ENCODE measurements at regions not wholly inside any gene's neighbourhood (a gene's known extent, or its start where the extent isn't known, plus 50 kb on each side); places are given as distances from the start of the nearest gene placed in this dataset.
A peak's percentile ranks its signal among the peaks of the same experiment; 100 is the strongest.

- Histone ChIP-seq H3K36me3 (ENCODE audit: control insufficient read depth, insufficient read depth, low read length) (no peaks in the 10 kb centered on the region), H3K79me2 (ENCODE audit: control insufficient read depth, insufficient read depth, low read length) (no peaks in the 10 kb centered on the region), H3K4me2 (ENCODE audit: extremely low read depth, insufficient read depth, low read length) (no peak overlapping the region), H3K27ac (ENCODE audit: insufficient read depth, low read length) (no peak overlapping the region), H3K9me3 (ENCODE audit: control insufficient read depth, insufficient read depth, low read depth, low read length) (no peaks in the 10 kb centered on the region), H3K9ac (ENCODE audit: insufficient read depth, low read length) (no peak overlapping the region), H3K27me3 (ENCODE audit: control insufficient read depth, insufficient read depth, low read length) (no peaks in the 10 kb centered on the region), H3K4me3 (replicated peaks in 1 of 4; ENCODE audit: control extremely low read depth in 1 of 4, insufficient read depth in 1 of 4, low read depth in 3 of 4, low read length in 4 of 4) (no peak overlapping the region), H3K4me1 (ENCODE audit: control insufficient read depth, extremely low read depth, insufficient read depth, low read length) (no peaks in the 10 kb centered on the region), H2AFZ (ENCODE audit: low read length) (no peak overlapping the region), H4K20me1 (ENCODE audit: control insufficient read depth, extremely low read depth, insufficient read depth, low read length) (no peaks in the 10 kb centered on the region)
- TF ChIP-seq, protein P1, sequence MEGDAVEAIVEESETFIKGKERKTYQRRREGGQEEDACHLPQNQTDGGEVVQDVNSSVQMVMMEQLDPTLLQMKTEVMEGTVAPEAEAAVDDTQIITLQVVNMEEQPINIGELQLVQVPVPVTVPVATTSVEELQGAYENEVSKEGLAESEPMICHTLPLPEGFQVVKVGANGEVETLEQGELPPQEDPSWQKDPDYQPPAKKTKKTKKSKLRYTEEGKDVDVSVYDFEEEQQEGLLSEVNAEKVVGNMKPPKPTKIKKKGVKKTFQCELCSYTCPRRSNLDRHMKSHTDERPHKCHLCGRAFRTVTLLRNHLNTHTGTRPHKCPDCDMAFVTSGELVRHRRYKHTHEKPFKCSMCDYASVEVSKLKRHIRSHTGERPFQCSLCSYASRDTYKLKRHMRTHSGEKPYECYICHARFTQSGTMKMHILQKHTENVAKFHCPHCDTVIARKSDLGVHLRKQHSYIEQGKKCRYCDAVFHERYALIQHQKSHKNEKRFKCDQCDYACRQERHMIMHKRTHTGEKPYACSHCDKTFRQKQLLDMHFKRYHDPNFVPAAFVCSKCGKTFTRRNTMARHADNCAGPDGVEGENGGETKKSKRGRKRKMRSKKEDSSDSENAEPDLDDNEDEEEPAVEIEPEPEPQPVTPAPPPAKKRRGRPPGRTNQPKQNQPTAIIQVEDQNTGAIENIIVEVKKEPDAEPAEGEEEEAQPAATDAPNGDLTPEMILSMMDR (conservative IDR thresholded peaks at IDR 0.05 in 1 of 2, IDR thresholded peaks at IDR 0.05 in 1 of 2; ENCODE audit: low read depth in 1 of 2, low read length in 2 of 2): no peak
- no peak for TF ChIP-seq EZH2 (IDR thresholded peaks at IDR 0.05; ENCODE audit: low read length, missing control alignments)
- no peak for DNase-seq (ENCODE audit: low read depth in 2 of 2)
These were observed 65.5 kb downstream of the VCX2 start for GRCh38 chrX:8105531-8105930.

GRCh38 chrX:8103655-8104054 lies 67.4 kb downstream of the VCX2 start:
- TF ChIP-seq EZH2 (IDR thresholded peaks at IDR 0.05; ENCODE audit: low read length, missing control alignments): no peak
- TF ChIP-seq, protein P1 (conservative IDR thresholded peaks at IDR 0.05 in 1 of 2, IDR thresholded peaks at IDR 0.05 in 1 of 2; ENCODE audit: low read depth in 1 of 2, low read length in 2 of 2): no peak
- no peaks in the 10 kb centered on the region for H4K20me1 ChIP-seq (ENCODE audit: control insufficient read depth, extremely low read depth, insufficient read depth, low read length)
- H3K9ac ChIP-seq (ENCODE audit: insufficient read depth, low read length): no peak overlapping the region
- H2AFZ ChIP-seq (ENCODE audit: low read length): no peak overlapping the region
- no peaks in the 10 kb centered on the region for H3K36me3 ChIP-seq (ENCODE audit: control insufficient read depth, insufficient read depth, low read length)
- no peak overlapping the region for H3K4me3 ChIP-seq (replicated peaks in 1 of 4; ENCODE audit: control extremely low read depth in 1 of 4, insufficient read depth in 1 of 4, low read depth in 3 of 4, low read length in 4 of 4)
- no peak overlapping the region for H3K4me2 ChIP-seq (ENCODE audit: extremely low read depth, insufficient read depth, low read length)
- no peak for DNase-seq (ENCODE audit: low read depth in 2 of 2)
- no peaks in the 10 kb centered on the region for H3K27me3 ChIP-seq (ENCODE audit: control insufficient read depth, insufficient read depth, low read length)
- H3K4me1 ChIP-seq (ENCODE audit: control insufficient read depth, extremely low read depth, insufficient read depth, low read length): no peaks in the 10 kb centered on the region
- no peak overlapping the region for H3K27ac ChIP-seq (ENCODE audit: insufficient read depth, low read length)
- H3K79me2 ChIP-seq (ENCODE audit: control insufficient read depth, insufficient read depth, low read length): no peaks in the 10 kb centered on the region
- H3K9me3 ChIP-seq (ENCODE audit: control insufficient read depth, insufficient read depth, low read depth, low read length): no peaks in the 10 kb centered on the region

GRCh38 chrX:8091510-8091909 lies 79.6 kb downstream of the VCX2 start:
- Histone ChIP-seq H3K4me3 (replicated peaks in 1 of 4; ENCODE audit: control extremely low read depth in 1 of 4, insufficient read depth in 1 of 4, low read depth in 3 of 4, low read length in 4 of 4) (no peak overlapping the region), H3K27ac (ENCODE audit: insufficient read depth, low read length) (no peak overlapping the region), H3K4me1 (ENCODE audit: control insufficient read depth, extremely low read depth, insufficient read depth, low read length) (no peaks in the 10 kb centered on the region), H3K9ac (ENCODE audit: insufficient read depth, low read length) (no peak overlapping the region), H3K27me3 (ENCODE audit: control insufficient read depth, insufficient read depth, low read length) (no peaks in the 10 kb centered on the region), H3K9me3 (ENCODE audit: control insufficient read depth, insufficient read depth, low read depth, low read length) (no peaks in the 10 kb centered on the region), H3K79me2 (ENCODE audit: control insufficient read depth, insufficient read depth, low read length) (no peaks in the 10 kb centered on the region), H3K36me3 (ENCODE audit: control insufficient read depth, insufficient read depth, low read length) (no peaks in the 10 kb centered on the region), H3K4me2 (ENCODE audit: extremely low read depth, insufficient read depth, low read length) (no peak overlapping the region), H2AFZ (ENCODE audit: low read length) (no peak overlapping the region), H4K20me1 (ENCODE audit: control insufficient read depth, extremely low read depth, insufficient read depth, low read length) (no peaks in the 10 kb centered on the region)
- no peak for TF ChIP-seq EZH2 (IDR thresholded peaks at IDR 0.05; ENCODE audit: low read length, missing control alignments)
- TF ChIP-seq, protein P1 (conservative IDR thresholded peaks at IDR 0.05 in 1 of 2, IDR thresholded peaks at IDR 0.05 in 1 of 2; ENCODE audit: low read depth in 1 of 2, low read length in 2 of 2): no peak
- peak in 1 of 2 donors; percentile 12 for DNase-seq (ENCODE audit: low read depth in 2 of 2)
